Mucosa of descending colon (tissue), 3 donors: ENCODE measurements at regions not wholly inside any gene's neighbourhood (a gene's known extent, or its start where the extent isn't known, plus 50 kb on each side); places are given as distances from the start of the nearest gene placed in this dataset.

Experiments
- ATAC-seq: fragments of 200-7000 bp; cut with Tn5 transposase; one replicate; pipeline ENCODE4 v1.9.1; 2020; ENCODE audit warnings: mild to moderate bottlenecking, moderate library complexity
- DNase-seq, 3 donors: peaks; one replicate each; pipeline ENCODE4 v3.0.0-alpha.2; 2020
- H3K36me3 ChIP-seq: fragments of 200-600 bp; one replicate; pipeline ENCODE4 v1.8.0; 2021; ENCODE audit warnings: low read depth, mild to moderate bottlenecking
- H3K4me1 ChIP-seq: fragments of 200-600 bp; one replicate; pipeline ENCODE4 v1.8.0; 2021; ENCODE audit warnings: low read depth, mild to moderate bottlenecking
- H3K4me3 ChIP-seq: fragments of 200-600 bp; one replicate; pipeline ENCODE4 v1.8.0; 2021; ENCODE audit warnings: mild to moderate bottlenecking
- H3K9me3 ChIP-seq: fragments of 200-600 bp; one replicate; pipeline ENCODE4 v1.8.0; 2021; ENCODE audit warnings: mild to moderate bottlenecking
- intact Hi-C, 2 donors: fragments of 100-400 bp; cut with DNase I in 1 of 2; cut with micrococcal nuclease in 1 of 2; formaldehyde crosslinking; loops; one replicate each; pipeline versions ENCODE4 v1.11.0 to v1.11.1; 2022; cut with DNase I, micrococcal nuclease
- TF ChIP-seq, protein P1 (sequence below): fragments of 200-600 bp; IDR thresholded peaks from one replicate; pipeline ENCODE4 v1.8.0; 2022; ENCODE audit warnings: antibody characterized with exemption, mild to moderate bottlenecking
- donor health status: DM: no; HTN: no; CAD: no; lungs with moderate emphysema.
- donor health status: DM: no; HTN: no; CAD: no.
- donor health status: DM: no; HTN: yes; CAD: no.

DNA sequence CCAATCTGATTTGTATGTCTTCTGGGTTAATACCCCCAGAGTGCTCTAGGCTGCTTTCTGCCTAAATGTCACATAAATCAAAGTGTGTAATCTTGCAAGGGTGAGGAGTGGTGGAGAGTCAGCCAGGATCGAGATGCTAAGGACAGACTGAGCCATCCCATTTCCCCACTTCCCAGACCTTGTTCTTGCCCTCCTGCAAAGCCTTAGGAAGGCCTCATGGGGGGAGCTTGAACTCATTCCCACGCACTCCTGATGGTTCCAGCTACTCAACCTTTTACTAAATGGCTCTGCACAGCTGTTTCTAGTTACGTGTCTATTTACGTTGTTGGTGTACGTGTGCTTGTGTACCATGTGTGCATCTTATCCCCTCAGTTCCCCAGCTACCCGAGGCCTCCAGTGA, 423.6 kb upstream of the TNP1 start:
- DNase-seq (no peak), ATAC-seq (no peak)
- no peaks in the 10 kb centered on the region for H3K9me3 ChIP-seq
- no peak overlapping the region for H3K4me3 ChIP-seq
- no peaks in the 10 kb centered on the region for H3K4me1 ChIP-seq
- no peaks in the 10 kb centered on the region for H3K36me3 ChIP-seq
- TF ChIP-seq, protein P1, sequence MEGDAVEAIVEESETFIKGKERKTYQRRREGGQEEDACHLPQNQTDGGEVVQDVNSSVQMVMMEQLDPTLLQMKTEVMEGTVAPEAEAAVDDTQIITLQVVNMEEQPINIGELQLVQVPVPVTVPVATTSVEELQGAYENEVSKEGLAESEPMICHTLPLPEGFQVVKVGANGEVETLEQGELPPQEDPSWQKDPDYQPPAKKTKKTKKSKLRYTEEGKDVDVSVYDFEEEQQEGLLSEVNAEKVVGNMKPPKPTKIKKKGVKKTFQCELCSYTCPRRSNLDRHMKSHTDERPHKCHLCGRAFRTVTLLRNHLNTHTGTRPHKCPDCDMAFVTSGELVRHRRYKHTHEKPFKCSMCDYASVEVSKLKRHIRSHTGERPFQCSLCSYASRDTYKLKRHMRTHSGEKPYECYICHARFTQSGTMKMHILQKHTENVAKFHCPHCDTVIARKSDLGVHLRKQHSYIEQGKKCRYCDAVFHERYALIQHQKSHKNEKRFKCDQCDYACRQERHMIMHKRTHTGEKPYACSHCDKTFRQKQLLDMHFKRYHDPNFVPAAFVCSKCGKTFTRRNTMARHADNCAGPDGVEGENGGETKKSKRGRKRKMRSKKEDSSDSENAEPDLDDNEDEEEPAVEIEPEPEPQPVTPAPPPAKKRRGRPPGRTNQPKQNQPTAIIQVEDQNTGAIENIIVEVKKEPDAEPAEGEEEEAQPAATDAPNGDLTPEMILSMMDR: no peak
- intact Hi-C loops: no loop called here

GRCh38 chr2:217282531-217282930, 422.7 kb upstream of the TNP1 start:
- Histone ChIP-seq H3K36me3 (no peaks in the 10 kb centered on the region), H3K9me3 (no peaks in the 10 kb centered on the region), H3K4me1 (no peaks in the 10 kb centered on the region), H3K4me3 (no peak overlapping the region)
- ATAC-seq (no peak), DNase-seq (no peak)
- TF ChIP-seq, protein P1: no peak
- intact Hi-C loops: no loop called here

- DNase-seq (no peak), ATAC-seq (peak; percentile 46)
- no peaks in the 10 kb centered on the region for H3K9me3 ChIP-seq
- intact Hi-C loops: no loop called here
- no peaks in the 10 kb centered on the region for H3K4me1 ChIP-seq
- no peak overlapping the region for H3K4me3 ChIP-seq
- H3K36me3 ChIP-seq: no peaks in the 10 kb centered on the region
- TF ChIP-seq, protein P1: no peak
Measured at GRCh38 chr2:217279556-217279955, 419.7 kb upstream of the TNP1 start.

DNA sequence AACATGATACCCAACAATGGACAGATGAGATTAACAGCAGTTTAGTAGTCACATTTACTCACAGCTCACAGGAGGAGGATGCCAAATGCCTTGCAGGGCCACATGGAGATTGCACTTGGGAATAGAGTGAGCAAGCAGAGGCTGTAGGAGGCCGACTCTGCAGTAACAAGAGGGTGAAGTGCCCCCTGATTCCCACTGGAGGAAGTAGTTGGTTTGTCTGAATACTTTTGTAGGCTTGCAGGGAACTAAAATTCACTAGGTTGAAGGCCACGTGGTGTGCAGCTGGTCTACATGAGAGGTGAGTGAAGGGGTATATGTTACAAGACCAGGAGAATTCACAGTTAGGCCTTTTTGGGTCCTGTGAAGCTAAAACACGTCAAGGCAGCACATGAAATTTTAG, 419.3 kb upstream of the TNP1 start:
- intact Hi-C loops: no loop called here
- ATAC-seq: no peak
- TF ChIP-seq, protein P1: no peak
- H3K9me3 ChIP-seq: no peaks in the 10 kb centered on the region
- DNase-seq: no peak
- H3K36me3 ChIP-seq: no peaks in the 10 kb centered on the region
- no peaks in the 10 kb centered on the region for H3K4me1 ChIP-seq
- no peak overlapping the region for H3K4me3 ChIP-seq

DNA sequence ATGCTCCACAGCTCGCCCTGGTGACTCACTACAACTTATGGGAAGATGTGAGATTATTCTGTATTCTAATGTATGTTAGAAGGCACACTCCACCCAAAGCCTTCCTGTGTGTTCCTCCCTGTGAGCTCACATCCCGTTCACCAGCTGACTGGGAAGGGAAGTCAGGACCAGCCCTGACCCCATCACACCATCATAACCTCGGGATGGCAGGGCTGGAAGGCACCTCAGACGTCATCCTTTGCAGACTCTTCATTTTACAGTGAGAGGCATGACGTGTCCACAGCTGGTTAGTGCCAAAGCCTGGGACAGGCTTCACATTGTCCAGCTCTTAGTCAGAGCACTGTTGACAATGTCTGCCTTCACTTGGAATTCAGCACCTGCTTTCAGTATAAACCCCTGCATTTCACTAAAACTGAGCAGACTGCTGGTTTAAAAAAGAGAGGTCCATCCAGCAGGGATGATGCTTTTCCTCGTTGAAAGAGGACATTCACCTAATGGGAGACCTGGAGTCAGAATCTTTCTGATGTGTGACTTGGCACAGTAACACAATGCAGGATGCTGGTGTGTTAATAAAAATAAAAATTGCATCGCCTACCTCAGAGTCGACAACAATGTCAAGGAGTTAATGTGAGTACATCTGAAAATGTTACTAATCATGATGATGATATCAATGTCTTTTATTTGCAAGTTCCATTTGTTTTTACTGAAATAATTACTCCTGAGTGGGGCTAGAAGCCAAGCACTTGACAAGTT, 418.0 kb upstream of the TNP1 start:
- no peak for DNase-seq
- Histone ChIP-seq H3K4me1 (no peaks in the 10 kb centered on the region), H3K4me3 (no peak overlapping the region), H3K9me3 (no peaks in the 10 kb centered on the region), H3K36me3 (no peaks in the 10 kb centered on the region)
- no peak for ATAC-seq
- TF ChIP-seq, protein P1: no peak
- intact Hi-C loops: no loop called here

DNA sequence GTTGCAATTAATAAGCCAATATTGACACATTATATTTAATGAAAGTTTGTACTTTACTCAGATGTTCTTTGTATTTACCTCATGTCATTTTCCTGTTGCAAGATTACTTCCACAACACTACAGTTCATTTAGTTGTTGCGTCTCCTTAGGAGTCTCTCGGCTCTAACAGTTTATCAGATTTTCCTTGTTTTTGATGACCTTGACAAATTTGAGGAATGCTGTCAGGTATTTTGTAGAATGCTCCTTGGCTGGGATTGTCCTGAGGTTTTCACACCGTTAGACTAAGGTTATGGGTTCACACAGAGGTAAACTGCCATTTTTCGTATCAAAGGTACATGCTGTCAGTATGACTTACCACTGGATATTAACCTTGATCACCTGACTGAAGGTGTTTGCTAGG, 416.6 kb upstream of the TNP1 start:
- Histone ChIP-seq H3K4me3 (no peak overlapping the region), H3K36me3 (no peaks in the 10 kb centered on the region), H3K4me1 (no peaks in the 10 kb centered on the region), H3K9me3 (no peaks in the 10 kb centered on the region)
- DNase-seq (no peak), ATAC-seq (no peak)
- TF ChIP-seq, protein P1: no peak
- intact Hi-C loops: no loop called here
